Right renal cortex interstitium (tissue), 3 donors: ENCODE measurements at regions not wholly inside any gene's neighbourhood (a gene's known extent, or its start where the extent isn't known, plus 50 kb on each side); places are given as distances from the start of the nearest gene placed in this dataset.
"Not testable (repeated sequence)": the region's sequence is repeated elsewhere in the genome, so short reads cannot be mapped to it uniquely, and the experiment has no call there.

ENCODE experiments used
- DNase-seq, 3 donors: peaks; one replicate each; pipeline ENCODE4 v3.0.0-alpha.2; 2013; ENCODE audit warnings: low read depth in 3 of 3, low spot score in 2 of 3

GRCh38 chr1:95582191-95582590, 348.2 kb downstream of the RWDD3 start:
- no peak for DNase-seq

- DNase-seq, result no peak
Measured at GRCh38 chr1:95582746-95583145, 348.7 kb downstream of the RWDD3 start.

GRCh38 chr1:95583661-95584210, 349.7 kb downstream of the RWDD3 start:
- no peak for DNase-seq

GRCh38 chr1:95584315-95584714, 350.3 kb downstream of the RWDD3 start:
- no peak for DNase-seq

- DNase-seq, result no peak
Measured at GRCh38 chr1:95604771-95605170, 370.8 kb downstream of the RWDD3 start.

GRCh38 chr1:95614197-95614596, 380.2 kb downstream of the RWDD3 start:
- no peak for DNase-seq

GRCh38 chr1:95615421-95615820, 381.4 kb downstream of the RWDD3 start:
- no peak for DNase-seq

GRCh38 chr1:95620076-95620475, 386.1 kb downstream of the RWDD3 start:
- no peak for DNase-seq

- DNase-seq, result no peak
Measured at GRCh38 chr1:95622609-95623008, 388.6 kb downstream of the RWDD3 start.

- DNase-seq, result no peak
Measured at GRCh38 chr1:95625224-95625623, 391.2 kb downstream of the RWDD3 start.

GRCh38 chr1:95627244-95627643, 393.2 kb downstream of the RWDD3 start:
- no peak for DNase-seq

- DNase-seq, result no peak
Measured at GRCh38 chr1:95631695-95632094, 397.7 kb downstream of the RWDD3 start.

GRCh38 chr1:95635811-95636210, 401.8 kb downstream of the RWDD3 start:
- DNase-seq, result no peak

GRCh38 chr1:95636897-95637296, 402.9 kb downstream of the RWDD3 start:
- no peak for DNase-seq

- peak in 1 of 3 donors; percentile 6 for DNase-seq
Measured at GRCh38 chr1:95640746-95641145, 406.7 kb downstream of the RWDD3 start.

- DNase-seq, result no peak
Measured at GRCh38 chr1:95641386-95641785, 407.4 kb downstream of the RWDD3 start.

GRCh38 chr1:95642035-95642434, 408.0 kb downstream of the RWDD3 start:
- no peak for DNase-seq

- DNase-seq, result no peak
Measured at GRCh38 chr1:95643071-95643470, 409.1 kb downstream of the RWDD3 start.

GRCh38 chr1:95645126-95645525, 411.1 kb downstream of the RWDD3 start:
- DNase-seq, result not testable (repeated sequence)

- no peak for DNase-seq
Measured at GRCh38 chr1:95650631-95651030, 416.6 kb downstream of the RWDD3 start.

- DNase-seq, result no peak
Measured at GRCh38 chr1:95652423-95652965, 418.5 kb downstream of the RWDD3 start.

GRCh38 chr1:95653618-95654017, 419.6 kb downstream of the RWDD3 start:
- no peak for DNase-seq
